HCT116 (cell line): ENCODE measurements at regions not wholly inside any gene's neighbourhood (a gene's known extent, or its start where the extent isn't known, plus 50 kb on each side); places are given as distances from the start of the nearest gene placed in this dataset.

Experiments used
- CEBPB ChIP-seq: IDR thresholded peaks from 2 replicates; pipeline ENCODE4 v1.6.1; 2012; ENCODE audit warnings: low read depth
- CTCF ChIP-seq, 3 experiments: fragments of 200-600 bp in 1 of 3; sonication (generic) in 1 of 3; IDR thresholded peaks in 2 of 3; conservative IDR thresholded peaks in 1 of 3; 2 replicates each; pipeline ENCODE4 v1.5.1; 2012 to 2017; ENCODE audit warnings: low read depth in 2 of 3, low read length in 2 of 3, antibody characterized with exemption in 1 of 3, borderline replicate concordance in 1 of 3, control low read depth in 1 of 3, mild to moderate bottlenecking in 1 of 3, mixed read lengths in 1 of 3, mixed run types in 1 of 3, moderate library complexity in 1 of 3; ENCODE audit not compliant: insufficient read depth in 1 of 3
- ELF1 ChIP-seq: IDR thresholded peaks from 2 replicates; pipeline ENCODE4 v1.6.1; 2012; ENCODE audit warnings: low read depth, borderline replicate concordance
- EZH2 ChIP-seq: fragments of 200-600 bp; sonication (generic); IDR thresholded peaks from 2 replicates; pipeline ENCODE4 v1.6.1; 2017; ENCODE audit warnings: antibody characterized with exemption, mixed run types
- POLR2A ChIP-seq: IDR thresholded peaks from 2 replicates; pipeline ENCODE4 v1.7.0; 2011; ENCODE audit warnings: borderline replicate concordance; ENCODE audit not compliant: insufficient read depth, insufficient read length; ENCODE audit errors: extremely low read depth
- POLR2AphosphoS5 ChIP-seq: IDR thresholded peaks from 2 replicates; pipeline ENCODE4 v1.6.1; 2011; ENCODE audit warnings: mild to moderate bottlenecking, low read depth, low read length, moderate library complexity
- REST ChIP-seq: IDR thresholded peaks from 2 replicates; pipeline ENCODE4 v1.6.1; 2012; ENCODE audit warnings: low read depth
- SP1 ChIP-seq: IDR thresholded peaks from 2 replicates; pipeline ENCODE4 v1.6.1; 2012; ENCODE audit warnings: low read depth
- TF ChIP-seq, protein P1 (sequence below): IDR thresholded peaks from 2 replicates; pipeline ENCODE4 v1.6.1; 2012

DNA sequence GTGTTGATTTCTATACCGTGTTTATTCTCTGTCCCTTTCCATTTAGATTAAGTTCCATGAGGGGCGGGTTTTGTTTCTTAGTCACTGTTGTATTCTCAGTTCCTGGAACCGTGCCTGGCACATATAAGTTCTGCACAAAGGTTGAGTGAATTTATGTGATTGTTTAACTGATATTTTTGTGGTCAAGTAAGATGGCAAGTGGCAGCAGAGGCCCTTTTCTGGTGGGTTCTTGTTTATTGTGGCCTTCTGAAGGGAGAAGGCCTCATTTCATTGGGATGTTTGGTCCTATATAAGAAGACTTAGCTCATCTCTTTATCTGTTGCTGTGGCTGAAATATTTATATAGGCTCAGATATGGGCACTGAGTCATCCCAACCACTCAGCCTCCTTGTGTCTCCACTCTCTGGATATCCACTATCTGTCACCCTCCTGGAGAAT is 262.5 kb downstream of the PSAT1 start:
- TF ChIP-seq CTCF (IDR thresholded peaks at IDR 0.05 in 2 of 3, conservative IDR thresholded peaks at IDR 0.05 in 1 of 3; ENCODE audit: borderline replicate concordance in 1 of 3, insufficient read depth in 1 of 3, low read depth in 2 of 3, low read length in 2 of 3) (no peak), REST (no peak), EZH2 (no peak), POLR2A (no peak), POLR2AphosphoS5 (no peak), CEBPB (no peak), ELF1 (no peak), SP1 (no peak)
- TF ChIP-seq, protein P1, sequence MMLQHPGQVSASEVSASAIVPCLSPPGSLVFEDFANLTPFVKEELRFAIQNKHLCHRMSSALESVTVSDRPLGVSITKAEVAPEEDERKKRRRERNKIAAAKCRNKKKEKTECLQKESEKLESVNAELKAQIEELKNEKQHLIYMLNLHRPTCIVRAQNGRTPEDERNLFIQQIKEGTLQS, result no peak
